HG03442 (cell line): ENCODE measurements at regions not wholly inside any gene's neighbourhood (a gene's known extent, or its start where the extent isn't known, plus 50 kb on each side); places are given as distances from the start of the nearest gene placed in this dataset.

Source experiments
- ATAC-seq: cut with Tn5 transposase; IDR thresholded peaks from one replicate; pipeline ENCODE4 v1.9.1; 2021; ENCODE audit warnings: mild to moderate bottlenecking, moderate library complexity; ENCODE audit not compliant: unreplicated experiment

DNA sequence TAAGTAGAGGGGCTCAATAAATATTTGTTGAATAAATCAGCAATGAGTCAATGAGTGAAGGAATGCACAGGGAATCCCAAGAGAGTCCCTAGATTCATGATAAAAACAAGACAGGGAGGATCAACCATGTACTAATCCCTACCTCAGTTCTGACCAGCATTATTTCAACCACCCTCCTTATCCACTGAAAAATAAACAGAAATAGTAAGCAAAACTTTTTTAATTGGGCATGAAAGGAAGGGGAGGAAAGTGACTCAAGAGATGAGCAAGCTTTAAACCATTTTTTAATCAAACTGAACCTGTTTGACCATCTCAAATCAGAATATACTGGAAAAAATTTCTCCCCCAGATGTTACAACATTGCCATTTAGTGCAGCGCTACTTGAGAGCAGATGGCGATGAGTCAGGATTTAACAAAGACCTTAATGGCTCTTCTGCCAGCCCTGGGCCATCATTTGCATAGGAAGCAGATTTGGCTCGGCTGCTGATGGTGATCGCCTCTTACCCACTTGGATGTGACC is 194.8 kb upstream of the SLC30A5 start:
- ATAC-seq, result no peak

DNA sequence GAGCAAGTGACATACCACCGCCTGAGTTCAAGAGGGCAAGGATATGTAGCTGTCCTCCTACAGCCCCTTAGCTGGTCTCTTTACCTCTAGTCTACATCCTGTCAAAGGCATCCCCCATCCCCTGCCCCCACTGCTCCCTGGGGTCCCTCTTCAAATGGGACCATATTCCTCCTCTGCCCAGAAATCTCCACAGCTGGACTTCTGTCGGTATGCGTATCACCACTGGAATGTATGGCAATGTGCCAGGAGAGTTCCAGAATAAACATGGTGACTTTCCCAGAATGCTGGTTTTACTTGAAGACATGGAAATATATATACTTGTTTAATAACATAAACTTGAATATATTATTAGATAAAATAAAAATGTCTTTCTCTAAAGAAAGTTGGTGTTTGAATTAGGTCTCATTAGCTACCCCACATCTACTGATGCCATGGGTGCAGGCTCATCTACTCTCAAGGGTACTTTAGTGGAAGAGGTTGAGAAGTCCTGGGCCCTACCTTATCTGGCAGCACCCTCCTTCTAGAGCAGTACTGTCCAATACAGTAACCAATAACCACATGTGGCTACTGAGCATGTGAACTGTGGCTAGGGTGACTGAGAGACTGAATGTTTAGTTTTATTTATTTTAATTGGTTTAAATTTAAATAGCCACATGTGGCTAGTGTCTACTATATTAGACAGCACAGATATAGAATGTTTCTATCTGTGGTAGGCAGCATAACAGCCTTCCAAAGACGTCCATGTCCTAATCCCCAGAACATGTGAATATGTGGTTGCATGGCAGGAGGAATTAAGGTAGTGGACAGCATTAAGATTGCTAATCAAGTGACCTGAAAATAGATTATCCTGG is 181.7 kb upstream of the SLC30A5 start:
- ATAC-seq, result no peak

DNA sequence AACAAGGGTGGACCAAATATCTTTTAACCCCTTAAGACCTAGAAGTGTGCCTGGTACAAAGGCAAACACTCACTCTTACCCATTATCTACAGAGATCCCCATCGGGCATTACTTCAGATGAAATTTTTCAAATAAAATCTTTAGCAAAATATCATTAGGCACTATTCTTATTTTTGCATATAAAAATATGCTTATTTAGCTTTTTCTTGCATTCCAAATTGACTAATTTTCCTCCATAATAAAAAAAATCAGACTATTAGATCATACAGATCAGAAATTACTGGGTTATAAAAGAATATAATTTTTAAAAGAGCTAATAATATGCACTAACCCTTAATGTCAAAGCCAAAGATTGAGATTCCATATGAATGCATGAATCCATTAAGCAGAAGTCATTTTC is 178.7 kb upstream of the SLC30A5 start:
- no peak for ATAC-seq

DNA sequence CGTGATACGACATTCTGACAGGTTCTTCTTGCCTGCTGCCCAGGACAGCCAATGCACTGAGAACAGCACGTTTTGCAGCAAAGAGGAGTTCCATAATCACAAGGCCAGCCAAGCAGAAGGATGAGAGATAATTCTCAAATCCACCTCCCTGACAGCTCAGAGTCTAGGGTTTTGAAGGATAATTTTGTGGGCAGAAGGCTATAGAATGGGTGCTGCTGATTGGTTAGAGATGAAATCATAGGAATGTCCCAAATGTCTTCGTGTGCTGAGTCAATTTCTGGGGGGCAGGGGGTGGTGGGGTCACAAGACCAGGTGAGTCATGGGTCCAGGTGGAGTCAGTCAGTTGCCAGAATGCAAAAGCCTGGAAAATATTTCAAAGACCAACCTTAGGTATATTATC is 175.5 kb upstream of the SLC30A5 start:
- ATAC-seq, result no peak

DNA sequence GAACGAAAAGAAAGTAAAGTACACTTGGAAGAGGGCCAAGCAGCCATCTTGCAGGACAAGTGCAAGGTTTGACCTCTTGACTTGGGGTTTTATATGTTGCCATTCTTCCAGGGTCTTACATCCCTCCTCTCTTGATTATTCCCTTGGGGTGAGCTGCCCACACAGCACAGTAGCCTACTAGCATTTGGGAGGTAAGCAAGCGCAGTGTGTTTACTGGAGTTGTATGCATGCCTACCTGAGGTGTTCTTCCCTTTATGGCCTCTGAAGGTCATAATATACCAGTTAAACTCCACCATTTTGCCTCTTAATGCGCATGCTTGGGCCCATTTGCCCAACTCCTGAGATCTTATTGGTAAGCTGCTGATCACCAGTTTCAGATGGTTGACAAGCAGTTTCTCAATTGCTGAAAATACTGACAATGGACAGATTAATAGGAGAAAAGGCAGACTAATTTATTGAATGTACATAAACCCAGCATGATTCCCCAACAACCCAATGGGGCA is 173.8 kb upstream of the SLC30A5 start:
- ATAC-seq, result no peak

DNA sequence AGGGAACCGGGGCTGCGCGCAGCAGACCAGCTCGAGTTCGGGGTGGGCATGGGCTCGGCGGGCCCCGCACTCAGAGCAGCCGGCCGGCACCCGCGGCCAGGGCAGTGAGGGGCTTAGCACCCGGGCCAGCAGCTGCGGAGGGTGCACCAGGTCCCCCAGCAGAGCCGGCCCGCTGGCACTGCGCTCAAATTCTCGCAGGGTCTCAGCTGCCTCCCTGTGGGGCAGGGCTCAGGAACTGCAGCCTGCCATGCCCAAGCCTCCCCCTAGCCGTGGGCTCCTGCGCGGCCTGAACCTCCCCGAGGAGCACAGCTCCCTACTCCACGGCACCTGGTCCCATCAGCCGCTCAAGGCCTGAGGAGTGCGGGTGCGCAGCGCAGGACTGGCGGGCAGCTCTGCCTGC is 172.9 kb upstream of the SLC30A5 start:
- ATAC-seq, result no peak

DNA sequence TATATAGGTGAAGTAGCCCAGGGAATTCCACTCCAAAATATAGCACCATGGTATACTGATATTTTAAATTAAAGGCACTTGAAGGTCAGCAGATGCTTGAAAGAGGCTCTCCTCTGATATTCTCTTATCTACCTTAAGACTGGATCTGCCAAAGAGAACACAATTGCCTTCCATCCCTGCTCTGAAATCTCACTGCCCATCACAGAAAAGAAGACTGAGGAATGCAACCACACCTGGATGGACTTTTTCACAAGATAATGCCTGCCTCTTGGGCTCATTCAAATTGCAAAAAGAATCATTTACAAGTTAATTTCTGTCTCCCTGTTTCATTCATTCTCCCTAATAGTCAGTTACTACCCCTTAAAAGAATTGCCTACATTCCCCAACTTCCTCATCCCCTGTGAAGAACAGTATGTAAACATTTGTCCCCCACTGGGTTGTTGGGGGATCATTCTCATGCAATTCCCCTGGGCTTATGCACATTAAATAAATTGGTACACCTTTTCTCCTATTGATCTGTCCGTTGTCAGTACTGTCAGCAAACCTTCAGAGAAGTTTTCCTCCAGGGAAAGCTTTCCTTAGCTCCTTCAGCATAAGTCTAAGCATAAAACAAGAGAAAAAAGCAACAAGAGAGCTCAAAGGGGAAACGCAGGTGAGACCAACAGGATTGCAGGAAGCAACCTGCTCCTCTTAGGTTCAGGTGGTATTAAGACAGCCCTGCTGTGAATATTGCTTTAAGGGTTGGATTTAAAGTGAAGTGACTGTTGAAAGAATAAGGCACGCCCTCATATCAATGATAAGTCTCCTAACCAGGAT is 171.4 kb upstream of the SLC30A5 start:
- no peak for ATAC-seq

DNA sequence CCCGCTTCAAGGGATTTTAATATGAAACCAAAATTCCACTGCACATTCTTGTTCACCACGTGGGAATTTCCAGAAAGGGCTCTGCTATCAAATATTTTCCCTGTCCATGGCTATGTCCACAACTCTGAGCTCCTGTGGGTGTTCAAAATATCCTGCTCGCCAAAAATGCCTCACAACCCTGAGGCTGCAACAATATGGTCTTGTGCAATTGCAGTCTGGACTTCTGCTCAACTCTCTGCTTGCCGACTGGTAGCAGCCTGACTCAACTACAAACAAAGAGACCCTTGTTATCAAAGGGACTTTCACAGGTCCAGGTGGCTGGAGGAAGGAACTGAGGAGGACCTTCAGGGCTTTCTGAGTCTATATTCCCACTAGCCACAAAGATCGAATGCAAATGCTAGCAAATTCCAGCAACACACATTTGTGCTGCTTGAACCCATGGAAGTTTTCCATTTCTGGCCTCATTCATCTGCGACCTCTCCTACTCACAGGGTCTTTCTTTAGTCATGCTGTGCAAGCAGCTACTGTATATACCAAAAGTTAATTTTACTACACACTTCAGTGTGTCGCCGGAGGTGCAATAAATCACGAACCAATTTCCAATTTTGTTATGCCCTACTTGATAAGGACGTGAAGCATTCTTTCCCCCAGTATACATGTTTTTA is 169.2 kb upstream of the SLC30A5 start:
- no peak for ATAC-seq

DNA sequence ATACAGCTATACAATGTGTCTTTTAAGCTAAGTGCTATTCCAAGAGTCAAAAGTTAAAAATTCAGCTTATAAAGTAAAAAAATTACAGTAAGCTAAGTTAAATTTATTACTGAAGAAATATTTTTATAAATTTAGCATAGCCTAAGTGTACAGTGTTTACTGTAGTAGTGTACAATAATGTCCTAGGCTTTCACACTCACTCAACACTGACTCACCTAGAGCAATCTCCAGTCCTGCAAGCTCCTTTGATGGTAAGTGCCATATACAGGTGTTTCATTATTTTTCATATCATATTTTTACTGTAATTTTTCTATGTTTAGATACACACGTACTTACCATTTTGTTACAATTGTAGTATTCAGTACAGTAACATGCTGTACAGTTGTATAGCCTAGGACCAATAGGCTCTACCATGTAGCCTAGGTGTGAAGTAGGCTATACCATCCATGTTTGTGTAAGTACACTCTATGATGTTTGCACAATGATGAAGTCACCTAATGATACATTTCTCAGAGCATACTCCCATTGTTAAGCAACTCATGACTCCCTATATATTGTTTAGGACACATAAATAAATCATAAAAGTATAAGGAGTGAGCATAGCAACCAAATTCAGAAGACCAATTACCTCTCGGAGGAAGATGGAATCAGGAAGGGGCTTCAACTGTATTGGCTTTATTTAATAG is 165.1 kb upstream of the SLC30A5 start:
- no peak for ATAC-seq

DNA sequence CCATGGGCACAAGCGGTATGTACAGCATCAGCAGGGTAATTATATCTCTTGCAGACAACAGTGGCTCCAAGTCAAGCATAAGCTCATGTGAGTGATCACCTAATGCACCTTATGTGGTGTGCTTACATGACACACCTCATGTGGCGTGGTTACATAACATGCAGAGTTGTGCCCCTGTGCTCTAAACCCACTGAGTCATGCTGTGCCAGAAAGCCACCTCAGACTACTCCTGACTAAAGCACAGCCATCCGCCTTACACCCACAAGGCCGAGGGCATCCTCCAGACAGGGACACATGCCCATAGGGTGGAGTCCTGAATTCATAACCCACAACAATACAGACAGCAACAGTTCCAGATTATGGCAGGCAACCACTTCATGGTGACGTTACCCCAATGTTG is 163.7 kb upstream of the SLC30A5 start:
- no peak for ATAC-seq

DNA sequence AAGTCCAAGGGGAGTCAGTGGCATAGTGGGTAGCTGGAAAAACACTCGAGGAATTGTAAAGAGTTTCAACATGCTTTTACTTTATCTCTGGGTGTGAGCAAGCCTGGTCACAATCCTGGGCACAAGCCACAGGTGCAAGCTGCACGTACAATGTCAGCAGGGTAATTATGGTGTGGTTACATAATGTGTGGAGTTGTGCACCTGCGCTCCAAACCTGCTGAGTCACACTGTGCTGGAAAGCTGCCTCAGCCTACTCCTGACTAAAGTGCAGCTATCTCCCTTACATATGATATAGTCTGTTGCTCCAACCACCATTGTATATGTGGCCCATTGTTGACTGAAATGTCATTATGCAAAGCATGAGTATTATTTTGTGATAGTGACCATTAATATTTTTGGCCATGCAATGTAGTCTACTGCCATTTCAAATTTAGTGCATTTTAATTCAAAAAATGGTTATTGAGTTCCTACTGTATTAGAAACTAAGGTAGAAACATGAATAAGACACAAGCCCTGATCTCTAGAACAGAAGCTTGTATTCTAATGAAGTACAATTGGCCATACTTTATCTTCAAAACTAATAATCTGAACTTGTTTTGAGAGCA is 160.9 kb upstream of the SLC30A5 start:
- no peak for ATAC-seq

DNA sequence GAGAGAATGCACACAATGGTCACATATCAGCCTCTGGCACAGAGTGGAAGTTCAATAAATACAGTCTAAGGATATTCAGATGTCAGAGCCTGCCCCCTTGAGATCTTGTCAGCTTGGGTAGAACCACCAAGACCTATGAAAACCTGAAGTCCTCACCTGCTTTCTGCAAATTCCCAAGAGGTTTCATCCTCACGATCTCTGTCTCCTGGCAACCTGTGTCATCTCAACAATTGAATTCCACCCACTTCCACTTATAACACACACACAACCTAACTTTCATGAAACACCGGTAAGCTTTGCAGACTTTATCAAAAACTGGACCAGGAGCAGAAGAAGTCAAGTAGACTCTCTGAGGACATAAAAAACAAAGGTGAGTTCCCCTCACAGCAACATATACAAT is 151.6 kb upstream of the SLC30A5 start:
- no peak for ATAC-seq

DNA sequence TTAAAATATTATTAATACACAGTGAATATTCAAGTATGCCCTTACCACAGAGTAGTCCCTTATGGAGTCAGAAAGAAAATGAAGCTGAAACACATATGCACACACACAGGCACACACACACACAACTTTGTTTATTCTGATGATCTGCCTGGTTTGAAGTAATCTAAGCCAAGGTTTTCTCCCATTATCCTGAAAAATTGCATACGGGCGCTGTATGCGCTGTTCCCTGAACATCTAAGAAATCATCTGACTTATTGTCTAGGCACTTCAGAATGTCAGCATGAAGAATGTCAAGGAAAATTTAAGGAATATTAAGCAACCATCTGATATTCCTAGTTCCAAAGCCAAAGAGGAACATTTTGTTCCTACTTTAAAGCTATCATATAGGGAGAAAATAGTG is 147.1 kb upstream of the SLC30A5 start:
- ATAC-seq, result no peak

DNA sequence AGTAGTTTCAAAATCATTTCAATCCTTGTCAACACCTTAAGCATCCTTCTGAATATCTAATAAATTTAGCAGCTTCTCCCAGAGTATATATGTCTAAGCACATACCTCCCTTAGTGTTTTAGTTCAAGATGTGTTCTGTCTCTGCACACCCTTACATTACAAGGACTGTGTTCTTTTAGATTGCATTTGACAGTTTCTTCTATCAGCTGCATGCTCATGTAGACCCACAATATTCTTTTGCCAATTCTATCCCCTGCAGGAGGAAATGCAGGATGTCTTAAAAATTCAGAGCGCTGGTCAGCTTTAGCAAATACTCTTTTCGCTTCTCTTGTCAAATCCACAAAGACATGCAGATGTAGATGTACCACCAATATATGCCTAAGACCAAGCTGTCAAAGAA is 145.8 kb upstream of the SLC30A5 start:
- ATAC-seq, result no peak

DNA sequence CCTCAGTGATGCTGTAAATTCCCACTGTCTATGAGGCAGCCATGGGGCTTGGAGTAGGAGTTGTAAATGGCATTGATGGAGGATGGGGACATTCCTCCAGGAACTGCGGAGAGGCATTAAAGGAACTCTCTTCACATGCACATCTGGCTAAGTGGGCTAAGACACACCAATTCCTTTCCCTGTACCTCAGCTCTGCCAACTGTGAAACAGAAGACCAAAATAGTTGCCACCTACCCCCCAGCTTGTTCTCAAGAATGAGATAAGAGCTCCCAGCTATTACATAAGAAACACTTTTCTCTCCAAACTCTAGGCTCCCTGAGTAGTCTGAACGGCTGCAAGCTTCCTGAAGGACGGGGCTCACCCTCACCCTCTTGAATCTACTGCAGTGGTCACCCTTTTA is 144.6 kb upstream of the SLC30A5 start:
- no peak for ATAC-seq

DNA sequence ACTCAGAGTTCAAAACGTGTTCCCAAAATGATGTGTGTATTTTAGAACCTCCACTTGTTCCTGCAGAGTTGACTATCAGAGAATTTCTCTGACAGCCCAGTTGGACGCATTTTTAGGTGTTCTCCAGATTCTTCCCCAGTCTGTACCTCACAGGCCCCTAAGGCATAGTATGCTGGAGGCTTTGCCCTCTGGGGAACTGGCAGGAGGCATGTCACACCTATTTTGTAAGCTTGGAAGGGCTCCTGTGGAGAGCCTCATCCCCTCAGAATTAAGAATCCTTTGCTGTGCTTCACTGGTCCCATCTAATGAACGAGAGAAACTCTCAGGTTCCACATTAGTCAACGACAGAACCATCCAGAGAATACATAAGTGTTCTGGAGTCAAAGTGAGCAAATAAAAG is 144.1 kb upstream of the SLC30A5 start:
- no peak for ATAC-seq

DNA sequence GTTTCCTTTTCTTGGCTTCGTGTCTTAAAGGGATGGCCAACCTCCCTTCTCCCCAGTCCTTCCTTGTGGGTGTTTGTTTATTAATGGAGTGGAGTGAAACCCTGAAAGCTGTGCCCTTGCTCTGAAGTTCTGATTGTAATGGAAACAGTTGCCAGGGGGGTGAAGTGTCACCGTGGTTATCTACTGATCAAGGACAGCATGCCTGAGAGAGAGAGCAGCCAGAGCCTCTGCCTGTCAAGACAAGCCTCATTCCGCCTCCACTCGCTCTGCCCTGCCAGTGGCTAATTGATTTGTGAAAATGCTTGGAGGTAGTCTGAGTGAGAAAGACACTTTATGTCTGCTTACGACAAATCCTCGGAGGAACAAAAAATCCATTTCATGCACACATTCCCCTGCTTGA is 143.7 kb upstream of the SLC30A5 start:
- ATAC-seq, result no peak

DNA sequence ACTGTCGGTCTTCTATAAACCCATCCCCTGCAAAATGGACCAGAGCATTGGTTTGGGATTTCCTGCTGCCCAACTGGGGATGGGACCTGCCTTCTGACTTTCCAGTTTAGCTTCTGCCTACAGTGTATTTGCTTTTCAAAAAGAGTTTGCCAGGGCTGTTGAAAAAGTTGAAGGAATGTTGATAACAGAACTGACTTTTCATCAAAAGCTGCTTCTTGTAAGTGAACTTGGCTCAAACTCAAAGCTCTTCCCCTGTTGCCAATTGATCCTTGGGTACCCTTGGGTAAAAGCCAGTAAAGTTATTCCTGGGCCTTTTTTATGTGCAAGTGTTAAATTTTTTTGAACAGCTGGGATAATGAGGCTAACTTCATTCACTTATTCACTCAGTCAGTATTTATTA is 142.9 kb upstream of the SLC30A5 start:
- ATAC-seq, result no peak

DNA sequence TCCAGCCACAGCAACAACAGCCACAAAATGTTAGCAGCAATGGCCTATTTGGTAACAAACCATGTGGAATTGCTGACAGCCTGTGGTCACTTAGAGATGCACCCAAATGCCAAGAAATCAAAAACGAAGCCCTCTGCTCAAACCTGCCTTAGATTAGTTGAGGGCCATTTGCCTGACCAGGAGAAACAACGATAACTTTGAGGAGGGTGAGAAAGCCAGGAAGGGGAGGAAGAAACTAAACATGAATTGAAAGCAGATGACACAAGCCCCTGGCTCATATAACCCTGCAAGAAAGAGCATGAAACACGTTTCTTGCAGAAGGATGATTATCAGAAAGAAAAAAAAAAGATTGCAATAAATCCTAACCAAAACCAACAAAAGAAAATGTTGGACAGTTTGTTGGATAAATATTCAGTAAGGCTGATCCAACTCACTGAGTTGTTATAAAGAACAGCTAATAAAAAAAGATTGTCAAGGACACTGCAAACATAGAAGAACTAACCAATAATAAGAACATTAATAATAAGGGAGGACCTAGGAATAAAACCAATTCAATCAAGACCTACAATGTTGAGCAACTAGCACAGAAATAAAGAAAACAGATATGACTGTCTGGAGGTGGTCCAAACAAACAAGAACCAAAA is 140.5 kb upstream of the SLC30A5 start:
- ATAC-seq, result no peak
